Vagina (tissue), 2 donors: ENCODE measurements at regions not wholly inside any gene's neighbourhood (a gene's known extent, or its start where the extent isn't known, plus 50 kb on each side); places are given as distances from the start of the nearest gene placed in this dataset.

Source experiments
- DNase-seq, 2 donors: peaks; one replicate each; pipeline ENCODE4 v3.0.0-alpha.2; 2017; ENCODE audit errors: extremely low spot score in 2 of 2
- H3K27ac ChIP-seq: fragments of 200-600 bp; sonication (generic); one replicate; pipeline ENCODE4 v1.5.1; 2019
- H3K27me3 ChIP-seq: fragments of 200-600 bp; sonication (generic); one replicate; pipeline ENCODE4 v1.5.1; 2019
- H3K36me3 ChIP-seq, 2 donors: fragments of 200-600 bp; sonication (generic); one replicate each; pipeline ENCODE4 v1.5.1; 2017 to 2019
- H3K4me1 ChIP-seq: fragments of 200-600 bp; sonication (generic); one replicate; pipeline ENCODE4 v1.5.1; 2019
- H3K4me3 ChIP-seq, 2 donors: fragments of 200-600 bp; sonication (generic); 1 replicate in 1 of 2; 2 replicates in 1 of 2; pipeline ENCODE4 v1.5.1; 2016 to 2019
- H3K9me3 ChIP-seq: fragments of 200-600 bp; sonication (generic); one replicate; pipeline ENCODE4 v1.5.1; 2019
- POLR2A ChIP-seq, 2 donors: fragments of 450-650 bp; IDR thresholded peaks; one replicate each; pipeline ENCODE4 v1.6.1; 2017; ENCODE audit warnings: antibody characterized with exemption in 2 of 2, mild to moderate bottlenecking in 2 of 2, moderate library complexity in 2 of 2
- POLR2AphosphoS5 ChIP-seq, 2 donors: sonication (generic); formaldehyde crosslinking; IDR thresholded peaks; one replicate each; pipeline ENCODE4 v1.9.0; 2017; ENCODE audit warnings: antibody characterized with exemption in 2 of 2, mild to moderate bottlenecking in 2 of 2, low read depth in 1 of 2; ENCODE audit not compliant: insufficient read depth in 1 of 2
- intact Hi-C: fragments of 100-400 bp; cut with DNase I; formaldehyde crosslinking; loops from one replicate; pipeline ENCODE4 v1.15.1; 2023
- TF ChIP-seq, protein P1 (sequence below), 3 experiments: fragments of 450-650 bp in 2 of 3; fragments of 200-600 bp in 1 of 3; sonication (generic) in 1 of 3; IDR thresholded peaks; one replicate each; pipeline ENCODE4 v1.5.1; 2017 to 2019; ENCODE audit warnings: antibody characterized with exemption in 3 of 3, mild to moderate bottlenecking in 2 of 3, moderate library complexity in 2 of 3

DNA sequence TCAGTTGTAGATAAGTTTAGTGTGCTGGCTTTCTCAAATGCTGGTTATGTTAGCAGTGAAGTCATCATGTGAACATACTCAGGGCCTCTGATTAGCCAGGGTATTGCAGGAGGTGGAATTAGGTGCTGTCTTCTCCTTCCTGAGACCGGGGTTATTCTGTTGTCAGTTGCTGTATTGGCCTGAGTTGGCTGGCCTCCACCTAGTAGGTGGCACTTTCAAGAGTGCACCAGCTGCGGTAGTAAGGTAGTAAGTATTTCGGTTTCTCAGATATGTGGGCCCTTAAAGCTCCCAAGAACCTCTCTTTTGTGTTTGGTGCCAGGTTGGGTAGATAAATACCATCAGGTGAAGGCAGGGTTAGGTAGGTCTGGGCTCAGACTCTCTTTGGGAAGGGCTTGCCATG is 1430.5 kb upstream of the CELF4 start:
- TF ChIP-seq, protein P1, sequence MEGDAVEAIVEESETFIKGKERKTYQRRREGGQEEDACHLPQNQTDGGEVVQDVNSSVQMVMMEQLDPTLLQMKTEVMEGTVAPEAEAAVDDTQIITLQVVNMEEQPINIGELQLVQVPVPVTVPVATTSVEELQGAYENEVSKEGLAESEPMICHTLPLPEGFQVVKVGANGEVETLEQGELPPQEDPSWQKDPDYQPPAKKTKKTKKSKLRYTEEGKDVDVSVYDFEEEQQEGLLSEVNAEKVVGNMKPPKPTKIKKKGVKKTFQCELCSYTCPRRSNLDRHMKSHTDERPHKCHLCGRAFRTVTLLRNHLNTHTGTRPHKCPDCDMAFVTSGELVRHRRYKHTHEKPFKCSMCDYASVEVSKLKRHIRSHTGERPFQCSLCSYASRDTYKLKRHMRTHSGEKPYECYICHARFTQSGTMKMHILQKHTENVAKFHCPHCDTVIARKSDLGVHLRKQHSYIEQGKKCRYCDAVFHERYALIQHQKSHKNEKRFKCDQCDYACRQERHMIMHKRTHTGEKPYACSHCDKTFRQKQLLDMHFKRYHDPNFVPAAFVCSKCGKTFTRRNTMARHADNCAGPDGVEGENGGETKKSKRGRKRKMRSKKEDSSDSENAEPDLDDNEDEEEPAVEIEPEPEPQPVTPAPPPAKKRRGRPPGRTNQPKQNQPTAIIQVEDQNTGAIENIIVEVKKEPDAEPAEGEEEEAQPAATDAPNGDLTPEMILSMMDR (IDR thresholded peaks at IDR 0.05), result no peak
- TF ChIP-seq POLR2AphosphoS5 (IDR thresholded peaks at IDR 0.05; ENCODE audit: insufficient read depth in 1 of 2, low read depth in 1 of 2), result no peak
- no peak for TF ChIP-seq POLR2A (IDR thresholded peaks at IDR 0.05)
- Histone ChIP-seq H3K4me3 (no peak overlapping the region), H3K36me3 (no peaks in the 10 kb centered on the region), H3K4me1 (no peaks in the 10 kb centered on the region), H3K27ac (no peak overlapping the region), H3K27me3 (no peaks in the 10 kb centered on the region), H3K9me3 (no peaks in the 10 kb centered on the region)
- intact Hi-C loops, result no loop called here
- no peak for DNase-seq

DNA sequence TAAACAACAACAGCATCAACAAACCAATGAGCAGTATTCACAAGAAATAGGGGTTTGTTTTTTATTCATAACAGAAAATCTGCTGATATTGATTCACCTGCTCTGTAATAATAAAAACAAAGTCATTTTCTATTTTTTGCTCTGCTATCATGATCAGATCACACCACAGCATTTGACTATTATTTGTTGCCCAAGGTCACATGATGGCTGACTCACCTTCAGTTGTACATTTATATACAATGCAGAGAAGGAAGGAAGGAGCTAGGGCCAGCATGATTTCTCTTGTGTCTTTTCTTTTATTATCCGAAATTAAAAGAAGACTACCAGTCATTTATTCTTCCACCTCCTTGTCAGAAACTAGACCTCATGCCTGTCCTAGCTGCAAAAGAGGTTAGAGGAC is 1427.7 kb upstream of the CELF4 start:
- Histone ChIP-seq H3K4me3 (no peak overlapping the region), H3K9me3 (no peaks in the 10 kb centered on the region), H3K27me3 (no peaks in the 10 kb centered on the region), H3K27ac (no peak overlapping the region), H3K4me1 (no peaks in the 10 kb centered on the region), H3K36me3 (no peaks in the 10 kb centered on the region)
- TF ChIP-seq POLR2A (IDR thresholded peaks at IDR 0.05) (no peak), POLR2AphosphoS5 (IDR thresholded peaks at IDR 0.05; ENCODE audit: insufficient read depth in 1 of 2, low read depth in 1 of 2) (no peak)
- TF ChIP-seq, protein P1 (IDR thresholded peaks at IDR 0.05), result no peak
- intact Hi-C loops, result no loop called here
- no peak for DNase-seq

DNA sequence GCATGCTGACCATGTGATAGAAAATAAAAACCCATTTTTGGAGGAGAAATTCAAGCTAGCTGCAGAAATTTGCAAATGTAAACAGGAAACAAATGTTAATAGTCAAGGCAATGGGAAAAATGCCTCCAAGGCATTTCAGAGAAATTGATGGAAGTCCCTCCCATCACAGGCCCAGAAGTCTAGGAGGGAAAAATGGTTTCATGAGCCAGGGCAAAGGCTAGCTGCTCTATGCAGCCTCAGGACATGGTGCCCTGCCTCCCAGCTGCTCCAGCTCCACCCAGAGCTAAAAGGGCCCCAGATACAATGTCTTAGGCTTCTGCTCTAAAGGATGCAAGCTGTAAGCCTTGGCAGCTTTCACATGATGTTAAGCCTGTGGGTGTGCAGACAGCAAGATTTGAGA is 1419.4 kb upstream of the CELF4 start:
- intact Hi-C loops, result no loop called here
- no peaks in the 10 kb centered on the region for H3K4me1 ChIP-seq
- no peak overlapping the region for H3K4me3 ChIP-seq
- DNase-seq, result no peak
- H3K36me3 ChIP-seq, result no peaks in the 10 kb centered on the region
- H3K9me3 ChIP-seq, result no peaks in the 10 kb centered on the region
- H3K27me3 ChIP-seq, result no peaks in the 10 kb centered on the region
- TF ChIP-seq POLR2A (IDR thresholded peaks at IDR 0.05) (no peak), POLR2AphosphoS5 (IDR thresholded peaks at IDR 0.05; ENCODE audit: insufficient read depth in 1 of 2, low read depth in 1 of 2) (no peak)
- TF ChIP-seq, protein P1 (IDR thresholded peaks at IDR 0.05), result no peak
- no peak overlapping the region for H3K27ac ChIP-seq

DNA sequence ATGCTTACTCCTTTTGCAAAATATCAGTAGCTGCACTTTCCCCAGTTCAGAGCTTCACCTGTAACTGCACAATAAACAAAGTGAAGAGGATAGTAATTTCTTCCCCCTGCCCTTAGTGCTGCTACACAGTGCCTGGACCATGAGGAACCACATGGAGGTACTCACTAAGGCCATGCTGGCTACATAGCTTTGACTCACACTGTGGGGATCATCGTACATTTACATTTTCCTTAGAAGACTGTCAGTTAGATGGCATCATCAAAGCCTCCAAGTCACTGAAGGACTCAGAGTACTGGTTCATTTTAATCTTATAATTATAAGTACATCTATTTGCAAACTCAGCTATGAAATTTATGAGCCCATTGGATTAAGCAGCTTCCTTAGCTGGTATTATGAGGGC is 1416.5 kb upstream of the CELF4 start:
- no peaks in the 10 kb centered on the region for H3K9me3 ChIP-seq
- DNase-seq, result no peak
- TF ChIP-seq, protein P1 (IDR thresholded peaks at IDR 0.05), result no peak
- TF ChIP-seq POLR2AphosphoS5 (IDR thresholded peaks at IDR 0.05; ENCODE audit: insufficient read depth in 1 of 2, low read depth in 1 of 2) (no peak), POLR2A (IDR thresholded peaks at IDR 0.05) (no peak)
- no peak overlapping the region for H3K27ac ChIP-seq
- intact Hi-C loops, result no loop called here
- no peaks in the 10 kb centered on the region for H3K27me3 ChIP-seq
- no peak overlapping the region for H3K4me3 ChIP-seq
- no peaks in the 10 kb centered on the region for H3K36me3 ChIP-seq
- no peaks in the 10 kb centered on the region for H3K4me1 ChIP-seq

DNA sequence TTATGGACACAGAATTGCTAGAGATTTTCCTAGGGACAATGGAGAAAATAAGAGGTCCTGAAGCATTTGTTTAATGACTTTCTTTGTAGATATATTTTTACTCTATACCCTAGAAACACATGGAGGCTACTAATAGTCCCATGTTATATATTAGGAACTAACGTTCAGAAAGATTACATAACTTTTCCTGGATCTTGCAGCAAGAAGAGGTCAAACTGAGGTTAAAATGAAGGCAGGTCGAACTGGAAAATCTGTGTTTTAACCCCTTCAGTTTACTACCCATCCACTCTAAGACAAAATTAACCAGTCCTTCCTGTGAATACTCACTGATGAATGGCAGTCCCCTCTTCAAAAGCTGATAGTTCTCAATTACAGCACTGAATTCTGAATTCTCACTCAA is 1415.8 kb upstream of the CELF4 start:
- intact Hi-C loops, result no loop called here
- TF ChIP-seq POLR2AphosphoS5 (IDR thresholded peaks at IDR 0.05; ENCODE audit: insufficient read depth in 1 of 2, low read depth in 1 of 2) (no peak), POLR2A (IDR thresholded peaks at IDR 0.05) (no peak)
- TF ChIP-seq, protein P1 (IDR thresholded peaks at IDR 0.05), result no peak
- H3K27ac ChIP-seq, result no peak overlapping the region
- no peaks in the 10 kb centered on the region for H3K36me3 ChIP-seq
- no peaks in the 10 kb centered on the region for H3K4me1 ChIP-seq
- H3K27me3 ChIP-seq, result no peaks in the 10 kb centered on the region
- H3K4me3 ChIP-seq, result no peak overlapping the region
- no peak for DNase-seq
- no peaks in the 10 kb centered on the region for H3K9me3 ChIP-seq
